ENCODE measurements at regions not wholly inside any gene's neighbourhood (a gene's known extent, or its start where the extent isn't known, plus 50 kb on each side); places are given as distances from the start of the nearest gene placed in this dataset.

DNA sequence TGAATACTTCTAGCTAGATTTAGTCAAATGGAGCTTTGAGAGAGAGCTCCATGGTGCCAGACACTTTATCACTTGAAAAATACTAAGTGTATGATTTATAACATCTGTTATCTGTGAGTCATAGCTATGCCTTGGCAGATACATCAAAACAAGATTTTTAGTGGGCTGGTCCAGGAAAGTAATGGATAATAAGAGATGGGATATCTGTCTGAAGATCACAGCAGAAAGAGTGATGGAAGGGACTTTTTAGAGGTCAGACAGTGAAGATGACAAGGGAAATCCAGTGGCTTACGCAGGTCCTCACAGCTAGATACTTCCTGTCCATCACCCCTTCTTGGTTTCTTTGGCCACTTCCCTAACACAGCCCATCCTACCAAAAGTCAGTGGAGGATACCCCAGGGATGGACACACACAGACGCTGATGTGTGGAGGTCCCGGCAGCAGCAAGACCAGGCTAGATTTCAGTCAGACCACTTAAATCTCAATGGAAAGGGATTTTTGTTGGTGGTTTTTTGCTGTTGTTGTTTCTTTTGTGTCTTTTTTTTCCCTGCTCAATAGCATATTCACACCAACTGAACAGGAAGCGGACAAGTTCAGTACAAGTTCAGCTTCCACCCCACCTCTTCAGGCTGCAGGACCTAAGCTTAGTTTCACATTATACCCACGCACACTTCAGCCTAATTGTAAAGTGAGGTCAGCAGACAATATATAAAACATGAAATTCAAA, 209.3 kb downstream of the ALDH8A1 start:
- H3K36me3 ChIP-seq = no peaks in the 10 kb centered on the region
- no peak for DNase-seq
- H3K27ac ChIP-seq = no peak overlapping the region
- TF ChIP-seq EP300 (IDR thresholded peaks at IDR 0.05) (no peak), POLR2A (IDR thresholded peaks at IDR 0.05) (no peak), POLR2AphosphoS5 (IDR thresholded peaks at IDR 0.05) (no peak)
- H3K4me3 ChIP-seq = no peak overlapping the region
- intact Hi-C loops (cut with DNase I) = no loop called here
- H3K4me1 ChIP-seq = no peaks in the 10 kb centered on the region
- H3K27me3 ChIP-seq = no peaks in the 10 kb centered on the region
- H3K9me3 ChIP-seq = no peaks in the 10 kb centered on the region
- WGBS, 2 donors = 85 to 90% methylated on average over 5 of the region's 5 CpGs

DNA sequence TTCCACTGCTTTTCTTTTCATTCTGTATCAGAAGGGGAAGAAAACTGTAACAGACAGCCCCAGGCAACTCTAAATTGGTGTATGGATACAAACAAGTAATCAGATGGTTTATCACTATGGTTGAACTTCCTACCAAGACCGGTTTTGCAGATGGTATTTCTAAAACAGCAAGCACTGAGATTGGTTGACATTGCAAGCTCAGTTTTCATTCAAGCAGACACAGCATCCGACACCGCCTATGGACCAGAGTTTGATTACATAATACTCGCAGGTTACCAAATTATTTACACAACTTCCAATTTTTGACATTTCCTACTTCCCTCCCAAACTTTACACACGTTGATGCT, 209.9 kb downstream of the ALDH8A1 start:
- intact Hi-C loops (cut with DNase I) = no loop called here
- TF ChIP-seq POLR2A (IDR thresholded peaks at IDR 0.05) = no peak
- TF ChIP-seq, protein P1, sequence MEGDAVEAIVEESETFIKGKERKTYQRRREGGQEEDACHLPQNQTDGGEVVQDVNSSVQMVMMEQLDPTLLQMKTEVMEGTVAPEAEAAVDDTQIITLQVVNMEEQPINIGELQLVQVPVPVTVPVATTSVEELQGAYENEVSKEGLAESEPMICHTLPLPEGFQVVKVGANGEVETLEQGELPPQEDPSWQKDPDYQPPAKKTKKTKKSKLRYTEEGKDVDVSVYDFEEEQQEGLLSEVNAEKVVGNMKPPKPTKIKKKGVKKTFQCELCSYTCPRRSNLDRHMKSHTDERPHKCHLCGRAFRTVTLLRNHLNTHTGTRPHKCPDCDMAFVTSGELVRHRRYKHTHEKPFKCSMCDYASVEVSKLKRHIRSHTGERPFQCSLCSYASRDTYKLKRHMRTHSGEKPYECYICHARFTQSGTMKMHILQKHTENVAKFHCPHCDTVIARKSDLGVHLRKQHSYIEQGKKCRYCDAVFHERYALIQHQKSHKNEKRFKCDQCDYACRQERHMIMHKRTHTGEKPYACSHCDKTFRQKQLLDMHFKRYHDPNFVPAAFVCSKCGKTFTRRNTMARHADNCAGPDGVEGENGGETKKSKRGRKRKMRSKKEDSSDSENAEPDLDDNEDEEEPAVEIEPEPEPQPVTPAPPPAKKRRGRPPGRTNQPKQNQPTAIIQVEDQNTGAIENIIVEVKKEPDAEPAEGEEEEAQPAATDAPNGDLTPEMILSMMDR (IDR thresholded peaks at IDR 0.05) = no peak
- no peak for TF ChIP-seq EP300 (IDR thresholded peaks at IDR 0.05)
- TF ChIP-seq POLR2AphosphoS5 (IDR thresholded peaks at IDR 0.05) = no peak
- Histone ChIP-seq H3K36me3 (no peaks in the 10 kb centered on the region), H3K4me3 (no peak overlapping the region), H3K9me3 (no peaks in the 10 kb centered on the region), H3K4me1 (no peaks in the 10 kb centered on the region), H3K27me3 (no peaks in the 10 kb centered on the region), H3K27ac (no peak overlapping the region)
- DNase-seq = no peak
- WGBS, 2 donors = 80 to 82% methylated on average over 5 of the region's 5 CpGs

DNA sequence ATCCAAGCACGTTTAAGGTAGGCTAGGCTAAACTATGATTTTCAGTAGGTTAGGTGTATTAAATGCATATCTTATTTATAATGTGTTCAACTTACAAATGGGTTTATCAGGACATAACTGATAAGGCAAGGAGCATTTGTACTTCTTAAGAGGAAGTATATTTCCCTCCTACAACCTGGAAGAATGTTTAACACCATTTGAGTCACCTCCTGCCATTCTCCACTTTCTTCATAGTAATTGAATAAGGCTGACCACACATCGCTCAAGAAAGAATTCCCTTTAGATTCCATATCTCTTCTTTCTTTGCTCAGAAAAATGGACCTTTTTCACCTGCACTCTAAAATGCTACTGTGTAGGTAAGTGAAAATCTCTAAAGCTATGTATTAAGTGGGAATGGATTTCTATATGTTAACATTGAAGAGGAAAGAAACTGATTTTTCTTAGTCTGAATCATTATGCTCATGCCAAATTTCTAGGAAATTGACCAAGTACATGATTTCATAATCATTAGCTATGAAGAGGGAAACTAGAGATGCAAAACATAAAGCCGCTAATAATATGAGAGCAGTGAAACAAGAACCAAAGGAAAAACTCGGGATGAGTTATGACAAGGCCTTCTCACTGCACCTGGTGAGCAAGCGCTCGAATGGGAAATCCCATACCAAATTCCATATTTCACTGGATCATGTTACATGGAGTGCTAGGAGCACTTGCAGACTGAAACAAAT, 210.4 kb downstream of the ALDH8A1 start:
- Histone ChIP-seq H3K36me3 (no peaks in the 10 kb centered on the region), H3K9me3 (no peaks in the 10 kb centered on the region), H3K27ac (no peak overlapping the region), H3K27me3 (no peaks in the 10 kb centered on the region), H3K4me1 (no peaks in the 10 kb centered on the region), H3K4me3 (no peak overlapping the region)
- 91 to 94% methylated on average over 6 of the region's 6 CpGs for WGBS, 2 donors
- intact Hi-C loops (cut with DNase I) = no loop called here
- DNase-seq = no peak
- no peak for TF ChIP-seq POLR2A (IDR thresholded peaks at IDR 0.05)
- TF ChIP-seq, protein P1 (IDR thresholded peaks at IDR 0.05) = no peak
- no peak for TF ChIP-seq POLR2AphosphoS5 (IDR thresholded peaks at IDR 0.05)
- no peak for TF ChIP-seq EP300 (IDR thresholded peaks at IDR 0.05)

DNA sequence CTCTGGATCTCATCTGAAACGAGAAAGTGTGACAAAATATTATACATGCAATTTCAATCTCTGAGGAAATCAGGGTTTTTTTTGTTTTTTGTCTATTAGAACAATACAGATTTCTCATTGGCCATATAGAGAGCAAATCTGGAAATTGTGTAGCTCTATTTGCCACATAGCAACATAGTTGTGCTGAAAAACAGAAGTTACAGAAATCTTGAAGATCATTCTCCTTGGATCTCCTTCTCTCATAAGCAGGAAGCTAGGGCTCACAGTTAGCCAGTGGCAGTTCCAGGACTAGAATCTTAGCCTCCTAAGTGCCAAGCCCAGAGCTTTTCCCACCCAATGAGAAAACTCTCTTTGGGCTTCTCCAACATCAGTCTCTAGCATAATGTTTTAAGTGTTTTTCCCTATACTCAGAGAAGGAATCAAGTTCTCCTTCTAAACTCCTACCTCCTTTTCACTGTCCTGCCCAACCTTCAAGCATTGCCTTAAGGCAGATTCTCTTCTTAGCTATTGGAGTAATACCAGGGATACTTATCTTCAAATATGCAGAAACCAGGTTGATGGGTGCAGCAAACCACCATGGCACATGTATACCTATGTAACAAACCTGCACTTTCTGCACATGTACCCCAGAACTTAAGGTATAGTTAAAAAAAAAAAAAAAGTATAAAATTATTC, 211.6 kb downstream of the ALDH8A1 start:
- no peaks in the 10 kb centered on the region for H3K9me3 ChIP-seq
- no peaks in the 10 kb centered on the region for H3K36me3 ChIP-seq
- H3K27ac ChIP-seq = no peak overlapping the region
- no peaks in the 10 kb centered on the region for H3K4me1 ChIP-seq
- H3K27me3 ChIP-seq = no peaks in the 10 kb centered on the region
- intact Hi-C loops (cut with DNase I) = no loop called here
- no peak overlapping the region for H3K4me3 ChIP-seq
- TF ChIP-seq POLR2A (IDR thresholded peaks at IDR 0.05) (no peak), POLR2AphosphoS5 (IDR thresholded peaks at IDR 0.05) (no peak), EP300 (IDR thresholded peaks at IDR 0.05) (no peak)
- TF ChIP-seq, protein P1 (IDR thresholded peaks at IDR 0.05) = no peak
- WGBS, 2 donors = 62 to 75% methylated on average over 1 of the region's 1 CpG
- no peak for DNase-seq

DNA sequence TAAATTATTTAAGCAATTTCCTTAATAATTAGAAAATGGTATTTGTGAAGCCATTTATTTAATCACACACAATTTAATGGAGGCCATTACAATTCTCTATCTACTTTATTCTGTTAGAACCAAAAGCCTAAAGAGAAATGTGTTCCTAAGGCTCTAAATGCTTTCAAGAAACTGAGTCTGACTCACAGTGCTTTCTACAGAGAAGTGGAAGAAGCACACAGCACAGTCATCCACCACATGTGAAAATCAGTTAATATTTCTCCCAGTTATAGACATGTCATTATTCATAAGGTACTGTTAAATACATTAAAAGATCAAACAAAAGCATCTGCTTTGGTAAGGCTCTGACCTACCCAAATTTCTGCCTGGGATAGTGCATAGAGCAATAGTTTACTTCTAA, 214.4 kb downstream of the ALDH8A1 start:
- Histone ChIP-seq H3K36me3 (no peaks in the 10 kb centered on the region), H3K27ac (no peak overlapping the region), H3K4me1 (no peaks in the 10 kb centered on the region), H3K4me3 (no peak overlapping the region), H3K27me3 (no peaks in the 10 kb centered on the region), H3K9me3 (no peaks in the 10 kb centered on the region)
- TF ChIP-seq EP300 (IDR thresholded peaks at IDR 0.05) (no peak), POLR2AphosphoS5 (IDR thresholded peaks at IDR 0.05) (no peak), POLR2A (IDR thresholded peaks at IDR 0.05) (no peak)
- TF ChIP-seq, protein P1 (IDR thresholded peaks at IDR 0.05) = no peak
- DNase-seq = no peak
- intact Hi-C loops (cut with DNase I) = no loop called here
